Activated B cell treated with CpG ODN at 0.5 μM for 24 hours (primary cell): ENCODE measurements at regions not wholly inside any gene's neighbourhood (a gene's known extent, or its start where the extent isn't known, plus 50 kb on each side); places are given as distances from the start of the nearest gene placed in this dataset.

Experiments used
- ATAC-seq: fragments of 200-7000 bp; cut with Tn5 transposase; one replicate; pipeline ENCODE4 v1.10.0; 2021; ENCODE audit warnings: low read depth, mild to moderate bottlenecking, moderate library complexity
- CTCF ChIA-PET: fragments of 350-600 bp; sonication (Branson Sonifier 250); formaldehyde crosslinking; loops from one replicate; lab custom pipeline; 2021; ENCODE audit warnings: antibody characterized with exemption; lab: Charles Lee
- POLR2A ChIA-PET: fragments of 350-600 bp; sonication (Branson Sonifier 250); formaldehyde crosslinking; loops from one replicate; lab custom pipeline; 2021; ENCODE audit warnings: antibody characterized with exemption; lab: Charles Lee
- DNase-seq: peaks from one replicate; pipeline ENCODE4 v3.0.0; 2022
- H3K27ac Mint-ChIP-seq: one replicate; pipeline ENCODE4 v1.8.0; 2020; ENCODE audit warnings: mixed read lengths
- H3K27me3 Mint-ChIP-seq: one replicate; pipeline ENCODE4 v1.8.0; 2021; ENCODE audit warnings: mixed read lengths
- H3K36me3 Mint-ChIP-seq: one replicate; pipeline ENCODE4 v1.8.0; 2021; ENCODE audit warnings: low read depth, mixed read lengths
- H3K4me1 Mint-ChIP-seq: one replicate; pipeline ENCODE4 v1.8.0; 2021; ENCODE audit warnings: mixed read lengths
- H3K4me3 Mint-ChIP-seq: one replicate; pipeline ENCODE4 v1.8.0; 2020; ENCODE audit warnings: mild to moderate bottlenecking, mixed read lengths
- H3K9me3 Mint-ChIP-seq: one replicate; pipeline ENCODE4 v1.8.0; 2020; ENCODE audit warnings: mixed read lengths
- intact Hi-C: fragments of 100-400 bp; cut with micrococcal nuclease; formaldehyde crosslinking; loops from one replicate; pipeline ENCODE4 v1.15.1; 2024
- TF ChIP-seq, protein P1 (sequence below): fragments of 200-600 bp; IDR thresholded peaks from one replicate; pipeline ENCODE4 v1.8.0; 2022; ENCODE audit warnings: antibody characterized with exemption, mild to moderate bottlenecking

- ChIA-PET POLR2A (no interaction called here), CTCF (no interaction called here)
- ATAC-seq (no peak), DNase-seq (no peak)
- H3K27me3 Mint-ChIP-seq = peaks cover 11% of the 10 kb centered on the region
- intact Hi-C loops = no loop called here
- peaks cover 3% of the 10 kb centered on the region for H3K4me1 Mint-ChIP-seq
- H3K36me3 Mint-ChIP-seq = no peaks in the 10 kb centered on the region
- H3K9me3 Mint-ChIP-seq = no peaks in the 10 kb centered on the region
- no peak overlapping the region for H3K4me3 Mint-ChIP-seq
- H3K27ac Mint-ChIP-seq = no peak overlapping the region
- TF ChIP-seq, protein P1, sequence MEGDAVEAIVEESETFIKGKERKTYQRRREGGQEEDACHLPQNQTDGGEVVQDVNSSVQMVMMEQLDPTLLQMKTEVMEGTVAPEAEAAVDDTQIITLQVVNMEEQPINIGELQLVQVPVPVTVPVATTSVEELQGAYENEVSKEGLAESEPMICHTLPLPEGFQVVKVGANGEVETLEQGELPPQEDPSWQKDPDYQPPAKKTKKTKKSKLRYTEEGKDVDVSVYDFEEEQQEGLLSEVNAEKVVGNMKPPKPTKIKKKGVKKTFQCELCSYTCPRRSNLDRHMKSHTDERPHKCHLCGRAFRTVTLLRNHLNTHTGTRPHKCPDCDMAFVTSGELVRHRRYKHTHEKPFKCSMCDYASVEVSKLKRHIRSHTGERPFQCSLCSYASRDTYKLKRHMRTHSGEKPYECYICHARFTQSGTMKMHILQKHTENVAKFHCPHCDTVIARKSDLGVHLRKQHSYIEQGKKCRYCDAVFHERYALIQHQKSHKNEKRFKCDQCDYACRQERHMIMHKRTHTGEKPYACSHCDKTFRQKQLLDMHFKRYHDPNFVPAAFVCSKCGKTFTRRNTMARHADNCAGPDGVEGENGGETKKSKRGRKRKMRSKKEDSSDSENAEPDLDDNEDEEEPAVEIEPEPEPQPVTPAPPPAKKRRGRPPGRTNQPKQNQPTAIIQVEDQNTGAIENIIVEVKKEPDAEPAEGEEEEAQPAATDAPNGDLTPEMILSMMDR = no peak
These were observed 149.2 kb upstream of the LYZL2 start for GRCh38 chr10:30778769-30779168.

DNA sequence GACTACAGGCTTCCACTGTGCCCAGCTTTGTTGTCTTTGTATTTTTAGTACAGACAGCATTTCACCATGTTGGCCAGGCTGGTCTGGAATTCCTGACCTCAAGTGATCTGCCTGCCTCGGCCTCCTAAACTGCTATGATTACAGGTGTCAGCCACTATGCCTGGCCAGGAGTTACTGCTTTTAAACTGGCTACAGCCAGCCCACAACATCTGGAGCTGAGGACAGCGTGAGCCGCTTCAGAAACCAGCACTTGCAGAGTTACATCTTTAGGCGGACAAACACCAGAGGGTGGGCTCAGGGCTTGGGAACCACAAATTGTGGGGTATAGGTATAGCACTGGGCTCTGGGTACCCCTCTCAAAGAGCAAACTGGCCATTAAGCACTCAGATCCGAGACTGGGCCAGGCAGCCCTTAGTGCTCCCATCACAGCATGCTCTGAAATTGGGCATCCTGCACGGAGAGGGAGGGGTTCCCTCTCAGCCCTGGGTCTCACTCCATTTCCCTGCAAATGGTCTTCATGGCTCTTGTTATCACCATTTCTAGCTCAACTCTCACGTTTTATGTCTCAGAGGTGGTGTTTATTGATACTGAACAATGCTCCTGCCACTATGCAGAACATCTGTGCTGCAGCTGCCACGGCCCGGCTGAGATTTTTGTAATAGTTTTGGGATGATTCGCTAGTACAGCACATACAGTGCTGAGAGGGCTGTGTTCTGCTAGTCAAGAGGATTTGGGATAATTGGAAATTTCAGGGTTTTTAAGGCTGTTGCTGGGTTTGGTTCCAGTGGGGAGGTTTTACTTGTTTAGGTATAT lies 146.4 kb upstream of the LYZL2 start:
- CTCF ChIA-PET = no interaction called here
- DNase-seq (no peak), ATAC-seq (no peak)
- Mint-ChIP-seq H3K4me3 (no peak overlapping the region), H3K36me3 (no peaks in the 10 kb centered on the region), H3K27me3 (peaks cover 10% of the 10 kb centered on the region), H3K9me3 (peaks cover 5% of the 10 kb centered on the region), H3K4me1 (no peaks in the 10 kb centered on the region), H3K27ac (no peak overlapping the region)
- intact Hi-C loops = no loop called here
- TF ChIP-seq, protein P1 = no peak
- POLR2A ChIA-PET = no interaction called here

- H3K9me3 Mint-ChIP-seq = peaks cover 5% of the 10 kb centered on the region
- intact Hi-C loops = no loop called here
- ChIA-PET CTCF (no interaction called here), POLR2A (no interaction called here)
- no peak for DNase-seq
- no peak overlapping the region for H3K27ac Mint-ChIP-seq
- TF ChIP-seq, protein P1 = no peak
- H3K4me3 Mint-ChIP-seq = no peak overlapping the region
- no peaks in the 10 kb centered on the region for H3K36me3 Mint-ChIP-seq
- H3K27me3 Mint-ChIP-seq = peaks cover 4% of the 10 kb centered on the region
- ATAC-seq = no peak
- no peaks in the 10 kb centered on the region for H3K4me1 Mint-ChIP-seq
These were observed 144.7 kb upstream of the LYZL2 start for GRCh38 chr10:30774261-30774660.

DNA sequence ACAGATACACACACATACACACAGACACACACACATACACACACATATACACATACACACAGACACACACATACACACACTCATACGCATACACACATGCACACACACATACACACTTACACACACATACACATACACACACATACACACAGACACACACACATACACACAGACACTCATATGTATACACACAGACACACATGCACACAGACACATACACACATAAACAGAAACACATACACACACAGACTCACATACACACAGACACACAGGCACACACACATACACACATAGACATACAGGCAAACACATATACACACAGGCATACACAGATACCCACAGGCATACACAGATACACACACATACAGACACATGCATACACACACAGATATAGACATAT lies 143.9 kb upstream of the LYZL2 start:
- intact Hi-C loops = no loop called here
- no peak overlapping the region for H3K27ac Mint-ChIP-seq
- ChIA-PET CTCF (no interaction called here), POLR2A (no interaction called here)
- no peak overlapping the region for H3K4me3 Mint-ChIP-seq
- H3K4me1 Mint-ChIP-seq = no peaks in the 10 kb centered on the region
- no peaks in the 10 kb centered on the region for H3K36me3 Mint-ChIP-seq
- H3K27me3 Mint-ChIP-seq = peaks cover 4% of the 10 kb centered on the region
- ATAC-seq (no peak), DNase-seq (no peak)
- H3K9me3 Mint-ChIP-seq = peaks cover 5% of the 10 kb centered on the region
- TF ChIP-seq, protein P1 = no peak

GRCh38 chr10:30770816-30771215 lies 141.3 kb upstream of the LYZL2 start:
- no peak overlapping the region for H3K27ac Mint-ChIP-seq
- CTCF ChIA-PET = interaction anchor here (1.0 kb wide), 1 partner anchor 13 kb away, joined by 3 read pairs; no protein-coding TSS in a partner anchor
- H3K4me3 Mint-ChIP-seq = no peak overlapping the region
- H3K36me3 Mint-ChIP-seq = no peaks in the 10 kb centered on the region
- no peaks in the 10 kb centered on the region for H3K4me1 Mint-ChIP-seq
- peaks cover 2% of the 10 kb centered on the region for H3K27me3 Mint-ChIP-seq
- POLR2A ChIA-PET = no interaction called here
- ATAC-seq (no peak), DNase-seq (no peak)
- TF ChIP-seq, protein P1 = no peak
- peaks cover 7% of the 10 kb centered on the region for H3K9me3 Mint-ChIP-seq
- intact Hi-C loops = no loop called here
